Panc1 (cell line): ENCODE measurements at regions not wholly inside any gene's neighbourhood (a gene's known extent, or its start where the extent isn't known, plus 50 kb on each side); places are given as distances from the start of the nearest gene placed in this dataset.

ENCODE experiments used
- POLR2AphosphoS5 ChIP-seq: IDR thresholded peaks from 2 replicates; pipeline ENCODE4 v1.6.1; 2012; ENCODE audit warnings: mild to moderate bottlenecking, low read depth, low read length, moderate library complexity
- TCF7L2 ChIP-seq: IDR thresholded peaks from 2 replicates; pipeline ENCODE4 v1.6.1; 2011; ENCODE audit warnings: mild to moderate bottlenecking, low read depth, low read length, inconsistent platforms
- TF ChIP-seq, protein P1 (sequence below): fragments of 450-650 bp; IDR thresholded peaks from 2 replicates; pipeline ENCODE4 v1.5.1; 2017; ENCODE audit warnings: mild to moderate bottlenecking
- TF ChIP-seq, protein P2 (sequence below), 2 experiments: IDR thresholded peaks; 2 replicates each; pipeline ENCODE4 v1.6.1; 2011 to 2012; ENCODE audit warnings: low read depth in 2 of 2, control low read depth in 1 of 2, low read length in 1 of 2, mild to moderate bottlenecking in 1 of 2, moderate library complexity in 1 of 2; ENCODE audit not compliant: insufficient read depth in 1 of 2

DNA sequence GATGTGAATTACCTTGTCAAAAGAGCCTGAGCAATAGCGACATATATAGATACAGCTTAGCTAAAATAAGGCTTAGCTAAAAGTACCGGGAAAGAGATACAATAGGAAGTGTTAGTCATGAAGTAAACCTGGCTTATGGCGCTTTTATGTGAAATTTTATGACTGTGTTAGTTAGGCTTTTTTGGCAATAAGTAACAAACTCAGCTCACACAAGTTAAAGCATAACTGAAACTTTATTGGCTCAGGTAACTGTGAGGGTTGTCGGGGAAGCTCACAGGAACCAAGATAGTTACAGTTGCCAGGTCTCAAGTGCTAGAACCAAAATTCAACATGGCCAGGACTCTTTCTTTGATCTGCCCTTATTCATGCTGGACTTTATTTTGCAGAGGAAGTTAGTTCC lies 925.0 kb upstream of the GYPC start:
- TF ChIP-seq POLR2AphosphoS5 (no peak), TCF7L2 (no peak)
- TF ChIP-seq, protein P1, sequence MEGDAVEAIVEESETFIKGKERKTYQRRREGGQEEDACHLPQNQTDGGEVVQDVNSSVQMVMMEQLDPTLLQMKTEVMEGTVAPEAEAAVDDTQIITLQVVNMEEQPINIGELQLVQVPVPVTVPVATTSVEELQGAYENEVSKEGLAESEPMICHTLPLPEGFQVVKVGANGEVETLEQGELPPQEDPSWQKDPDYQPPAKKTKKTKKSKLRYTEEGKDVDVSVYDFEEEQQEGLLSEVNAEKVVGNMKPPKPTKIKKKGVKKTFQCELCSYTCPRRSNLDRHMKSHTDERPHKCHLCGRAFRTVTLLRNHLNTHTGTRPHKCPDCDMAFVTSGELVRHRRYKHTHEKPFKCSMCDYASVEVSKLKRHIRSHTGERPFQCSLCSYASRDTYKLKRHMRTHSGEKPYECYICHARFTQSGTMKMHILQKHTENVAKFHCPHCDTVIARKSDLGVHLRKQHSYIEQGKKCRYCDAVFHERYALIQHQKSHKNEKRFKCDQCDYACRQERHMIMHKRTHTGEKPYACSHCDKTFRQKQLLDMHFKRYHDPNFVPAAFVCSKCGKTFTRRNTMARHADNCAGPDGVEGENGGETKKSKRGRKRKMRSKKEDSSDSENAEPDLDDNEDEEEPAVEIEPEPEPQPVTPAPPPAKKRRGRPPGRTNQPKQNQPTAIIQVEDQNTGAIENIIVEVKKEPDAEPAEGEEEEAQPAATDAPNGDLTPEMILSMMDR, result no peak
- TF ChIP-seq, protein P2, sequence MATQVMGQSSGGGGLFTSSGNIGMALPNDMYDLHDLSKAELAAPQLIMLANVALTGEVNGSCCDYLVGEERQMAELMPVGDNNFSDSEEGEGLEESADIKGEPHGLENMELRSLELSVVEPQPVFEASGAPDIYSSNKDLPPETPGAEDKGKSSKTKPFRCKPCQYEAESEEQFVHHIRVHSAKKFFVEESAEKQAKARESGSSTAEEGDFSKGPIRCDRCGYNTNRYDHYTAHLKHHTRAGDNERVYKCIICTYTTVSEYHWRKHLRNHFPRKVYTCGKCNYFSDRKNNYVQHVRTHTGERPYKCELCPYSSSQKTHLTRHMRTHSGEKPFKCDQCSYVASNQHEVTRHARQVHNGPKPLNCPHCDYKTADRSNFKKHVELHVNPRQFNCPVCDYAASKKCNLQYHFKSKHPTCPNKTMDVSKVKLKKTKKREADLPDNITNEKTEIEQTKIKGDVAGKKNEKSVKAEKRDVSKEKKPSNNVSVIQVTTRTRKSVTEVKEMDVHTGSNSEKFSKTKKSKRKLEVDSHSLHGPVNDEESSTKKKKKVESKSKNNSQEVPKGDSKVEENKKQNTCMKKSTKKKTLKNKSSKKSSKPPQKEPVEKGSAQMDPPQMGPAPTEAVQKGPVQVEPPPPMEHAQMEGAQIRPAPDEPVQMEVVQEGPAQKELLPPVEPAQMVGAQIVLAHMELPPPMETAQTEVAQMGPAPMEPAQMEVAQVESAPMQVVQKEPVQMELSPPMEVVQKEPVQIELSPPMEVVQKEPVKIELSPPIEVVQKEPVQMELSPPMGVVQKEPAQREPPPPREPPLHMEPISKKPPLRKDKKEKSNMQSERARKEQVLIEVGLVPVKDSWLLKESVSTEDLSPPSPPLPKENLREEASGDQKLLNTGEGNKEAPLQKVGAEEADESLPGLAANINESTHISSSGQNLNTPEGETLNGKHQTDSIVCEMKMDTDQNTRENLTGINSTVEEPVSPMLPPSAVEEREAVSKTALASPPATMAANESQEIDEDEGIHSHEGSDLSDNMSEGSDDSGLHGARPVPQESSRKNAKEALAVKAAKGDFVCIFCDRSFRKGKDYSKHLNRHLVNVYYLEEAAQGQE (IDR thresholded peaks at IDR 0.05; ENCODE audit: insufficient read depth in 1 of 2, low read depth in 2 of 2, low read length in 1 of 2), result no peak
